Fibroblast of villous mesenchyme (primary cell): ENCODE measurements at regions not wholly inside any gene's neighbourhood (a gene's known extent, or its start where the extent isn't known, plus 50 kb on each side); places are given as distances from the start of the nearest gene placed in this dataset.

Experiments
- DNase-seq: peaks from one replicate; pipeline ENCODE4 v3.0.0-alpha.2; 2010; ENCODE audit warnings: low read depth
- H3K4me3 ChIP-seq: 2 replicates; pipeline ENCODE4 v1.5.1; 2011; ENCODE audit warnings: low read depth, mild to moderate bottlenecking, low read length
- TF ChIP-seq, protein P1 (sequence below): IDR thresholded peaks from 2 replicates; pipeline ENCODE4 v1.5.1; 2012; ENCODE audit warnings: low read depth, mild to moderate bottlenecking, low read length; ENCODE audit not compliant: insufficient read depth

DNA sequence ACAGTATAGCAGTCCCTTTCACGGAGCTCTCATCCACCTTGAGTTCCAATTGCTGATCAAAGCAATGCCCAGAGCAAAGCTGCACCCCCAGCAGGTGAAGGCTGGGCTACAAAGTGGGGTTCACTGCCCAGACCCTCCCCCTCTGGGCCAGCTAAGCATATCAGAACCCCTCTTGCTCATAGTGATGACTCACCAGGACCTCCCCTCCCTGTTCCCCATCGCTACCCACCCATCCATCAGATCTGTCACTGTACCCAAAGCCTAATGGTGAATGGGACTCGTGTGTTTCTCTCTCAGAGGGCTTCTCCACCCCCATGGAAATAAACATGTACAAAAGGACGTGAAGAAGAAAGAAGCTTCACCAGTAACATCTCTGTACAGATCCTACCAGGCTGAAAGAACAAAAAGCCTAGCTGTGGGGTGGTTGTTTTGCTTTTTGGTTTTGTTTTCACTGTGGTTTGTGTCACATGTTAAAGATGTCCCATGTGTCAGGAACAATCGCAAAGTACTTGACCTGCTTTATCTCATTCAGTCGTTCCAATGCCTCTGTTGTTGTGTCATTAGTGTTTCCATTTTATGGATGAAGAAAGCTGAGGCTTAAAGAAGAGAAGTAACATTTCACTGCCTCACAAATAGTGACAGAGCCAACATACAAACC lies 518.5 kb downstream of the CD83 start:
- no peak overlapping the region for H3K4me3 ChIP-seq
- TF ChIP-seq, protein P1, sequence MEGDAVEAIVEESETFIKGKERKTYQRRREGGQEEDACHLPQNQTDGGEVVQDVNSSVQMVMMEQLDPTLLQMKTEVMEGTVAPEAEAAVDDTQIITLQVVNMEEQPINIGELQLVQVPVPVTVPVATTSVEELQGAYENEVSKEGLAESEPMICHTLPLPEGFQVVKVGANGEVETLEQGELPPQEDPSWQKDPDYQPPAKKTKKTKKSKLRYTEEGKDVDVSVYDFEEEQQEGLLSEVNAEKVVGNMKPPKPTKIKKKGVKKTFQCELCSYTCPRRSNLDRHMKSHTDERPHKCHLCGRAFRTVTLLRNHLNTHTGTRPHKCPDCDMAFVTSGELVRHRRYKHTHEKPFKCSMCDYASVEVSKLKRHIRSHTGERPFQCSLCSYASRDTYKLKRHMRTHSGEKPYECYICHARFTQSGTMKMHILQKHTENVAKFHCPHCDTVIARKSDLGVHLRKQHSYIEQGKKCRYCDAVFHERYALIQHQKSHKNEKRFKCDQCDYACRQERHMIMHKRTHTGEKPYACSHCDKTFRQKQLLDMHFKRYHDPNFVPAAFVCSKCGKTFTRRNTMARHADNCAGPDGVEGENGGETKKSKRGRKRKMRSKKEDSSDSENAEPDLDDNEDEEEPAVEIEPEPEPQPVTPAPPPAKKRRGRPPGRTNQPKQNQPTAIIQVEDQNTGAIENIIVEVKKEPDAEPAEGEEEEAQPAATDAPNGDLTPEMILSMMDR, result no peak
- DNase-seq, result no peak

DNA sequence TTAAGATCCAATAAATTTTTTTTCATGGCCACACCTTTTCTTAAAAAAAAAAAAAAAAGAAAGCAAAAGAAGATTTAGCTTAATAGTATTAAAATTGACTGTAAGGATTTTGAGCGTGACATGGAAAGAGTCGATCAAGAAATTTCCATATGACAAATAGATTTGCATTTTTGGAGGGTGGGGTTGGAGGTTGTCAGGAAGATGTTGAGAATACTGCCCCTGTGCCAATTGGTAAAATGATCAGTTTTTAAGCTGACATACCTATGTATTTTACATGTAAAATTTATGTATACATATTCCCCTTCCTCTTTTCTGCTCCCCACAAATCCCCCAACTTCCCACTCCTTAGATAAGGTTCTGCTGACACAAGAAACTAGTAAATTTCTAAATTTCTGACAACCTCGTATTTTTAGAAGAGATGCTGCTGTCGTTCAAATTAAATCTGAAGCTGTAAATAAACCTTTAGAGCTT lies 520.9 kb downstream of the CD83 start:
- TF ChIP-seq, protein P1, result no peak
- no peak overlapping the region for H3K4me3 ChIP-seq
- DNase-seq, result no peak

GRCh38 chr6:14638906-14639761 lies 521.6 kb downstream of the CD83 start:
- TF ChIP-seq, protein P1, result no peak
- H3K4me3 ChIP-seq, result no peak overlapping the region
- peak; percentile 18 for DNase-seq

- DNase-seq, result no peak
Observed at GRCh38 chr6:14639983-14640599, 522.5 kb downstream of the CD83 start.

GRCh38 chr6:14640631-14641030 lies 523.1 kb downstream of the CD83 start:
- TF ChIP-seq, protein P1, result no peak
- DNase-seq, result no peak
- no peak overlapping the region for H3K4me3 ChIP-seq

More at GRCh38 chr6:14639983-14640599, 522.5 kb downstream of the CD83 start:
- TF ChIP-seq, protein P1, result no peak
- H3K4me3 ChIP-seq, result no peak overlapping the region

DNA sequence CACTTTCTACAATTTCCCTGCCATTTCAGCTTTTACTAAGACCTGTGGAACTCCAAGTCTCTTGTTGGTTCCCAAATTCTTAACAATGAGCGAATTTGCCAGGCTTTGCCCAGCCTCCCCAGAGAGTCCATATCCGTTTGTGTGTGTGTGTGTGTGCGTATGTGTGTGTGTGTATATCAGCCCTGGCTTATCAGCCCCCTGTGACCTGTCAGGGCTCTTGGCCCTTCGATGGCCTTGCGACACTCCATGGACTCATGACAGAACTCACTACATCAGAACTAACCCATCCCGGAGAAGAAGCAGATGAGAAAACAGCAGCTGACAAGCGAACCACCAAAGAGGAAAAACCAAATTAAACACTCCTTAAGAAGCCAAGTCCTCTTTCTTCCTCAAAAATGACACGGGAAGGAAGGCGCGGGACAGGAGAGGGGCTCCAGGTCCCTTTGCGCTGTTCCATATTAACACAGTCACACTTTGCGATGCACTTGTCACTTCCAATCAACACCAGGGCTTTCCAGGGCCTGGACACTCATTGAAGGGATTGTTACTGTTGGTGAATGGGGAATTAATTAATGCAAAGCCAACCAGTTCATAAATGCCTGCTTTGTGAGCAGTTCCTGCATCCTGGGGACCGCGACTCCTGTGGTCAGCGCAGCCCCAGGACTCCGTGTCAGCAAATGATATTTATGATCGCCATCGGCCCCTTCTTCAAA lies 524.0 kb downstream of the CD83 start:
- TF ChIP-seq, protein P1, result no peak
- no peak for DNase-seq
- H3K4me3 ChIP-seq, result no peak overlapping the region
